ENCODE measurements at regions not wholly inside any gene's neighbourhood (a gene's known extent, or its start where the extent isn't known, plus 50 kb on each side); places are given as distances from the start of the nearest gene placed in this dataset.

GRCh38 chr4:138728566-138728965, 287.0 kb upstream of the NOCT start:
- DNase-seq (no peak), ATAC-seq (no peak)
- intact Hi-C loops (cut with DNase I, micrococcal nuclease) = no loop called here

GRCh38 chr4:138727731-138728130, 287.9 kb upstream of the NOCT start:
- no peak for ATAC-seq
- no peak for DNase-seq
- intact Hi-C loops (cut with DNase I, micrococcal nuclease) = no loop called here

GRCh38 chr4:138724530-138724929, 291.1 kb upstream of the NOCT start:
- intact Hi-C loops (cut with DNase I, micrococcal nuclease) = no loop called here
- ATAC-seq = no peak
- no peak for DNase-seq

- DNase-seq = no peak
- ATAC-seq = no peak
- intact Hi-C loops (cut with DNase I, micrococcal nuclease) = no loop called here
Measured at GRCh38 chr4:138716559-138717335, 298.8 kb upstream of the NOCT start.

- intact Hi-C loops (cut with DNase I, micrococcal nuclease) = no loop called here
- no peak for DNase-seq
- ATAC-seq = no peak
Measured at GRCh38 chr4:138710297-138710696, 305.3 kb upstream of the NOCT start.

GRCh38 chr4:138709859-138710258, 305.7 kb upstream of the NOCT start:
- intact Hi-C loops (cut with DNase I, micrococcal nuclease) = no loop called here
- DNase-seq (no peak), ATAC-seq (no peak)

- ATAC-seq (no peak), DNase-seq (no peak)
- intact Hi-C loops (cut with DNase I, micrococcal nuclease) = no loop called here
Measured at GRCh38 chr4:138707746-138708677, 307.6 kb upstream of the NOCT start.

GRCh38 chr4:138706201-138706600, 309.4 kb upstream of the NOCT start:
- ATAC-seq (no peak), DNase-seq (no peak)
- intact Hi-C loops (cut with DNase I, micrococcal nuclease) = no loop called here

GRCh38 chr4:138702190-138702824, 313.3 kb upstream of the NOCT start:
- no peak for ATAC-seq
- intact Hi-C loops (cut with DNase I, micrococcal nuclease) = no loop called here
- DNase-seq = no peak

- ATAC-seq (no peak), DNase-seq (no peak)
- intact Hi-C loops (cut with DNase I, micrococcal nuclease) = no loop called here
Measured at GRCh38 chr4:138698641-138699040, 316.9 kb upstream of the NOCT start.

- intact Hi-C loops (cut with DNase I, micrococcal nuclease) = no loop called here
- DNase-seq = no peak
- ATAC-seq = no peak
Measured at GRCh38 chr4:138697851-138698250, 317.7 kb upstream of the NOCT start.

GRCh38 chr4:138696771-138697170, 318.8 kb upstream of the NOCT start:
- ATAC-seq (no peak), DNase-seq (no peak)
- intact Hi-C loops (cut with DNase I, micrococcal nuclease) = no loop called here

GRCh38 chr4:138696058-138696457, 319.5 kb upstream of the NOCT start:
- intact Hi-C loops (cut with DNase I, micrococcal nuclease) = no loop called here
- no peak for DNase-seq
- no peak for ATAC-seq

- no peak for ATAC-seq
- intact Hi-C loops (cut with DNase I, micrococcal nuclease) = no loop called here
Measured at GRCh38 chr4:138693526-138693925, 322.1 kb upstream of the NOCT start.

GRCh38 chr4:138692411-138692810, 323.2 kb upstream of the NOCT start:
- DNase-seq (no peak), ATAC-seq (no peak)
- intact Hi-C loops (cut with DNase I, micrococcal nuclease) = no loop called here

More at GRCh38 chr4:138693526-138693925, 322.1 kb upstream of the NOCT start:
- no peak for DNase-seq

- intact Hi-C loops (cut with DNase I, micrococcal nuclease) = loop anchor here in 1 of 2 donors (10.0 kb wide), 1 partner anchor 175 kb away; no protein-coding TSS in a partner anchor
- no peak for ATAC-seq
- DNase-seq = no peak
Measured at GRCh38 chr4:138689593-138689992, 326.0 kb upstream of the NOCT start.

GRCh38 chr4:138689187-138689586, 326.4 kb upstream of the NOCT start:
- ATAC-seq = no peak
- intact Hi-C loops (cut with DNase I, micrococcal nuclease) = loop anchor here in 1 of 2 donors (10.0 kb wide), 1 partner anchor 176 kb away; no protein-coding TSS in a partner anchor

GRCh38 chr4:138688408-138689085, 327.0 kb upstream of the NOCT start:
- no peak for ATAC-seq
- DNase-seq = peak in 1 of 2 donors; percentile 3
- intact Hi-C loops (cut with DNase I, micrococcal nuclease) = loop anchor here in 1 of 2 donors (10.0 kb wide), 1 partner anchor 176 kb away; no protein-coding TSS in a partner anchor

More at GRCh38 chr4:138689187-138689586, 326.4 kb upstream of the NOCT start:
- DNase-seq = no peak

Measured in left colon (tissue), 2 donors.